Peyer's patch (tissue), 4 donors: ENCODE measurements at regions not wholly inside any gene's neighbourhood (a gene's known extent, or its start where the extent isn't known, plus 50 kb on each side); places are given as distances from the start of the nearest gene placed in this dataset.

ENCODE experiments used
- CTCF ChIP-seq, 6 experiments: fragments of 450-650 bp in 4 of 6; fragments of 200-600 bp in 2 of 6; sonication (generic) in 1 of 6; IDR thresholded peaks; one replicate each; pipeline ENCODE4 v1.5.1; 2017 to 2019; ENCODE audit warnings: antibody characterized with exemption in 6 of 6, mild to moderate bottlenecking in 3 of 6, moderate library complexity in 1 of 6
- POLR2A ChIP-seq, 2 donors: fragments of 450-650 bp; IDR thresholded peaks; one replicate each; pipeline ENCODE4 v1.5.1; 2017; ENCODE audit warnings: antibody characterized with exemption in 2 of 2, mild to moderate bottlenecking in 2 of 2, moderate library complexity in 2 of 2

- TF ChIP-seq POLR2A (IDR thresholded peaks at IDR 0.05) (no peak), CTCF (IDR thresholded peaks at IDR 0.05) (no peak)
These were observed 570.1 kb downstream of the CDK5RAP2 start for GRCh38 chr9:120009856-120010255.
